C1 segment of cervical spinal cord (tissue), 14 donors: ENCODE measurements at regions not wholly inside any gene's neighbourhood (a gene's known extent, or its start where the extent isn't known, plus 50 kb on each side); places are given as distances from the start of the nearest gene placed in this dataset.

Source experiments
- DNase-seq, 14 donors: peaks; one replicate each; lab custom pipeline; 2025; lab: John Stamatoyannopoulos, UW

- no peak for DNase-seq
These were observed 964.1 kb downstream of the TTLL7 start for GRCh38 chr1:83034851-83035250.

GRCh38 chr1:83033682-83034081, 965.2 kb downstream of the TTLL7 start:
- DNase-seq: no peak

- no peak for DNase-seq
These were observed 969.0 kb downstream of the TTLL7 start for GRCh38 chr1:83029916-83030315.

GRCh38 chr1:83029050-83029449, 969.9 kb downstream of the TTLL7 start:
- DNase-seq: no peak

- no peak for DNase-seq
These were observed 970.5 kb downstream of the TTLL7 start for GRCh38 chr1:83028467-83028866.

- DNase-seq: no peak
These were observed 971.4 kb downstream of the TTLL7 start for GRCh38 chr1:83027511-83027910.

DNA sequence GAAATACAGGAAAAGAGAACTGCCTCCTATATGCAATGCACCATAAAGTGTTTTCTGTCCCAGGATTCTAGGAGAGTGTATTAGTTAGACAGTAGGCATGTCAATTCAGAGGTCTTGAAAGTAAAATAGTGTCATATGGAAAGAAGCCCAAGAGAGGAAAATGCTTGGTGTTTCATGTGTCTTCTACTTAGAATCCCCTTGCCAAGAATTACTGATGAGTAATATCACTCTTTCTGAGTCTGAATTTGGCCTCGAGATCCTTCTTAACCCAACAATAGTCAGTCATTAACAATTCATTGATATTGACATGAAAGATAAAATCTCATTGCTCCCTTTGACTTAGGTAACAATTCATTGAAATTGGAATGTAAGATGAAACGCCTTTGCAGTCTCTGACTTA, 972.2 kb downstream of the TTLL7 start:
- no peak for DNase-seq

- DNase-seq: no peak
These were observed 974.6 kb downstream of the TTLL7 start for GRCh38 chr1:83024251-83024767.

GRCh38 chr1:83023212-83023611, 975.7 kb downstream of the TTLL7 start:
- DNase-seq: no peak

DNA sequence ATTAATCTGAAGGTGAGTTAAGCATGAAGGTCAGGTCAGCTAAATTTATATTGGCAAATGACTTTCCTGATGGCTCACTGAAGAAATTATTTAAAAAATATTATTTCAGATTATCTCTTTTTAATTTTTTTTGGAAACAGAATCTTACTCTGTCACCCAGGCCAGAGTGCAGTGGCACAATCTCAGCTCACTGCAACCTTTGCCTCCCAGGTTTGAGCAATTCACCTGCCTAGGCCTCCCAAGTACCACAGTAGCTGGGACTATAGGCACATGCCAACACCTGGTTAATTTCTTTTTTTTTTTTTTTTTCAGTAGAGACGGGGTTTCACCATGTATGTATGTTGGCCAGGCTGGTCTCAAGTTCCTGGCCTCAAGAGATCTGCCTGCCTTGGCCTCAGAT, 976.7 kb downstream of the TTLL7 start:
- DNase-seq: no peak

GRCh38 chr1:83017701-83018100, 981.2 kb downstream of the TTLL7 start:
- no peak for DNase-seq

DNA sequence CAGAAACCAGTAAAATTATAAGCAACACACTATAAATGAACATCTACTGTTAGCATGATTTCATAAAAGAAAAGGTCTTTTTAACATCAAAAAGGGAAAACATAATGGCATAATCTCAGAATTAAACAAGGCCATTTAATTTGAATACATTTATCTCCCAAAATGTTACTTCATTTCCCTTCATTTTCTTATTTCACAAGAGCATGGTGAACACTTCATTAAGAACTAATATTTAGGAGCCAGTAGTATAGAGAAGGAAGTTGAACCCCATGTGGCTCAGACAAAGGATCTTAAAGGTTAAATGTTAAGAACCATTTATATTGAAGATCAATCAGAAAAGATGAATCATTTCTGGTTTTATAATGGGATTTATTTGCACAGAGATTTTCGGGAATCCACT, 981.7 kb downstream of the TTLL7 start:
- no peak for DNase-seq

- no peak for DNase-seq
These were observed 982.5 kb downstream of the TTLL7 start for GRCh38 chr1:83016354-83016849.

- no peak for DNase-seq
These were observed 983.8 kb downstream of the TTLL7 start for GRCh38 chr1:83015163-83015562.

DNA sequence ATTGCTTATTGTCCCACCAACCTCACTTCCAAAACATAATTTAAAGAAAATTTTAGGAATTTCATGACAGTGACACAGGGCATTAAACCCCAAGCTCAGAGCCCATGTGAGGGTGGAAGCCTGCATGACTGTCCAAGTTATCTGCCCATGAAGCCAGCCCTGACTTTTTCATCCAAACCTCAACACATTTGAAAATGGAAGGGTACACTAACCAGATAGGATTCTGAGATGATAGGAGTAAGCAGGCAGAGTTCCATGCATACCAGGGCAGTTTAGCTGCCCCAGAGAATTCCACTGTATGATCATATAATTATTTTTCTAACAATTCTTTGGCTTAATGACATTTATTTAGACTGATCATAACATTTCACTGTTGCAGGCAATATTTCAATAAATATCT, 986.0 kb downstream of the TTLL7 start:
- no peak for DNase-seq

GRCh38 chr1:83011265-83011664, 987.7 kb downstream of the TTLL7 start:
- DNase-seq: no peak

- no peak for DNase-seq
These were observed 992.7 kb downstream of the TTLL7 start for GRCh38 chr1:83006271-83006670.

DNA sequence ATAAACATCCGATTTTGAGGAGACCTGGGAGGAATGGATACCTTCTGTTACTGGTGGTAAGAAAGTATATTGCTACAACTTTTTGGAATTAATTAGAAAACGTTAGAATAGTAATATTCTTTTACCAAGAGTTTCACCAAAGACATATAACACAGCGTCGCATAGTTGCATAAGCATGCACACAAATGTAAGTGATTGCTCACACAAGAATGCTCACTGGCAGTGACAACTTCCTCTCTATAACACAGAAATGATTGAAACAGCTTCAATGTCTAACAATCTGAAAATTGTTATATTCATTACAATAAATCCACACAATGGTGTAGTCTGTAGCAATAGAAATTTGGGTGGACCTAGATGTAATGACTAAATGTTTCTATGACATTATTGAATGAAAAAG, 998.6 kb downstream of the TTLL7 start:
- no peak for DNase-seq

- DNase-seq: no peak
These were observed 1003.0 kb downstream of the TTLL7 start for GRCh38 chr1:82995951-82996350.

GRCh38 chr1:82994616-82995263, 1004.2 kb downstream of the TTLL7 start:
- DNase-seq: no peak

DNA sequence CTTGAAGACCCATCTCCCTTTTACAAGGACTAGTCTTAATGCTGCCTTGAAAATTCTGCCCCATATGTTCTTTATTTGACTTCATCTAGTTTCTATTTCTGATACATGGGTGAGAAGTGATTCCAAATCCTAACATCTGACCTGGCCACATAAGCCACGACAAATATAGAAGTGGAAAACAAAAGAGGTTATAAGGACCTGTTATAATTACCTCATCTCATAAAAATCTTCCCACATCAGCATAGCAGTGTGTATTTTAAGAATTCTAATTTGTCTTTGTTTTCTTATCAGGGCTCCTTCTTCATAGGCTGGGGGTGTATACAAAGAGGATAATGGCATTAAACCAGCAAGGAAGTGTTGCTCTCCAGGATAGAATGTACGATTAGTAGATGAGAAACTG, 1007.4 kb downstream of the TTLL7 start:
- DNase-seq: no peak

- DNase-seq: no peak
These were observed 1019.2 kb downstream of the TTLL7 start for GRCh38 chr1:82979593-82980236.
